Muscle layer of colon (tissue), 2 donors: ENCODE measurements at regions not wholly inside any gene's neighbourhood (a gene's known extent, or its start where the extent isn't known, plus 50 kb on each side); places are given as distances from the start of the nearest gene placed in this dataset.
"Not testable (repeated sequence)": the region's sequence is repeated elsewhere in the genome, so short reads cannot be mapped to it uniquely, and the experiment has no call there.

Experiments used
- H3K27ac ChIP-seq: one replicate; pipeline ENCODE4 v1.7.0; 2013; ENCODE audit warnings: low read depth, mild to moderate bottlenecking, low read length, moderate library complexity
- H3K27me3 ChIP-seq, 2 donors: one replicate each; pipeline ENCODE4 v1.7.0; 2013; ENCODE audit warnings: low read length in 2 of 2, mild to moderate bottlenecking in 2 of 2; ENCODE audit not compliant: insufficient read depth in 2 of 2, control insufficient read depth in 1 of 2
- H3K36me3 ChIP-seq: one replicate; pipeline ENCODE4 v1.7.0; 2013; ENCODE audit warnings: mild to moderate bottlenecking, low read length; ENCODE audit not compliant: insufficient read depth
- H3K4me1 ChIP-seq: one replicate; pipeline ENCODE4 v1.7.0; 2013; ENCODE audit warnings: mild to moderate bottlenecking, low read length; ENCODE audit not compliant: insufficient read depth
- H3K4me3 ChIP-seq, 2 donors: one replicate each; pipeline ENCODE4 v1.7.0; 2013; ENCODE audit warnings: low read length in 2 of 2, low read depth in 1 of 2, mild to moderate bottlenecking in 1 of 2, moderate library complexity in 1 of 2
- H3K9ac ChIP-seq: one replicate; pipeline ENCODE4 v1.7.0; 2013; ENCODE audit warnings: low read length
- H3K9me3 ChIP-seq: one replicate; pipeline ENCODE4 v1.7.0; 2013; ENCODE audit warnings: mild to moderate bottlenecking, low read length
- donor health status: abdominal sarcoma.
- donor health status: Adenocarcinoma of cecum.

DNA sequence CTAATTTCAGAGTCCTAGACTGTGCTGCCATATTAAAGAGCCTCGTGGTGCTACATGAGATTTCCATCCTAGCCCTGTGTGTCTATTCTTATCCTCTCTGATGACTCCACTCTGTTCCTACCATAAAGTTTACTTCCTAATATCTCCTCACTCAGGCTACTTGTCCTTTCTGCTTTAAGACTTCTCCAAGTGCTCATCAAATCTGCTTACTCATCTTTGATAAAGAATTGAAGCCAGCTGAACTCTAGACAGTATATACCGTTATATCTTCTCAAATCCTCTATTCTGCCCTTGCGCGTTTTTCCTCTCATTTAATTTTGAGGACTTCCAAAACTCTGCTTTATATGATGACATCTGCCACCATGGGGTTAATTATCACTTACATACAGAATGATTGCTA, 539.5 kb downstream of the HAPSTR1 start:
- Histone ChIP-seq H3K27me3 (no peaks in the 10 kb centered on the region), H3K9me3 (no peaks in the 10 kb centered on the region), H3K27ac (no peak overlapping the region), H3K4me1 (no peaks in the 10 kb centered on the region), H3K4me3 (no peak overlapping the region), H3K36me3 (no peaks in the 10 kb centered on the region), H3K9ac (no peak overlapping the region)

DNA sequence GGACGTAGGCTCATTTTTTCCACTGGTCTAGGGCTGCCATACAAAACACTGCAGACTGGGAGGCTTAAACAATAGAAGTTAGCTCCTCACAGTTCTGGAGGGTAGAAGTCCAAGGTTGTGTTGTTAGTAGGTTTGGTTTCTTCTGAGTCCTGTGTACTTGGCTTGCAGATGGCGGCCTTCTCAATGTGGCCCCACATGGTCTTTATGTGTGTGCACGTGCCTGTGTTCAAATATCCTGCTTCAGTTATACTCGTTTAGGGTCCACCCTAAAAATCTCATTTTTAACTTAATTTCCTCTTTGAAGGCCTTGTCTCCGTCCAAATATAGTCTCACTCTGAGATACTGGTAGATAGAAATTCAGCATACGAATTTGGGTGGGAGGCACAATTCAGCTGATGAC, 542.4 kb downstream of the HAPSTR1 start:
- H3K4me3 ChIP-seq: no peak overlapping the region
- H3K4me1 ChIP-seq: no peaks in the 10 kb centered on the region
- no peaks in the 10 kb centered on the region for H3K9me3 ChIP-seq
- no peak overlapping the region for H3K27ac ChIP-seq
- no peaks in the 10 kb centered on the region for H3K36me3 ChIP-seq
- H3K9ac ChIP-seq: no peak overlapping the region
- no peaks in the 10 kb centered on the region for H3K27me3 ChIP-seq

GRCh38 chr16:9635150-9635720, 543.8 kb downstream of the HAPSTR1 start:
- H3K9ac ChIP-seq: not testable (repeated sequence)

GRCh38 chr16:9644258-9644657, 538.0 kb downstream of the GRIN2A start:
- H3K9ac ChIP-seq: no peak overlapping the region
- H3K4me1 ChIP-seq: no peaks in the 10 kb centered on the region
- no peak overlapping the region for H3K4me3 ChIP-seq
- no peaks in the 10 kb centered on the region for H3K36me3 ChIP-seq
- no peaks in the 10 kb centered on the region for H3K9me3 ChIP-seq
- no peak overlapping the region for H3K27ac ChIP-seq
- no peaks in the 10 kb centered on the region for H3K27me3 ChIP-seq

More at GRCh38 chr16:9635150-9635720, 543.8 kb downstream of the HAPSTR1 start:
- H3K27ac ChIP-seq, H3K36me3 ChIP-seq, H3K4me3 ChIP-seq, H3K27me3 ChIP-seq, H3K9me3 ChIP-seq, H3K4me1 ChIP-seq: not testable (repeated sequence)

GRCh38 chr16:9645911-9646310, 536.3 kb downstream of the GRIN2A start:
- Histone ChIP-seq H3K27ac (no peak overlapping the region), H3K36me3 (no peaks in the 10 kb centered on the region), H3K9me3 (no peaks in the 10 kb centered on the region), H3K9ac (no peak overlapping the region), H3K4me1 (no peaks in the 10 kb centered on the region), H3K27me3 (no peaks in the 10 kb centered on the region), H3K4me3 (no peak overlapping the region)

GRCh38 chr16:9647981-9648701, 534.1 kb downstream of the GRIN2A start:
- Histone ChIP-seq H3K27ac (no peak overlapping the region), H3K36me3 (no peaks in the 10 kb centered on the region), H3K9me3 (no peaks in the 10 kb centered on the region), H3K4me1 (no peaks in the 10 kb centered on the region), H3K4me3 (no peak overlapping the region), H3K27me3 (no peaks in the 10 kb centered on the region), H3K9ac (no peak overlapping the region)

DNA sequence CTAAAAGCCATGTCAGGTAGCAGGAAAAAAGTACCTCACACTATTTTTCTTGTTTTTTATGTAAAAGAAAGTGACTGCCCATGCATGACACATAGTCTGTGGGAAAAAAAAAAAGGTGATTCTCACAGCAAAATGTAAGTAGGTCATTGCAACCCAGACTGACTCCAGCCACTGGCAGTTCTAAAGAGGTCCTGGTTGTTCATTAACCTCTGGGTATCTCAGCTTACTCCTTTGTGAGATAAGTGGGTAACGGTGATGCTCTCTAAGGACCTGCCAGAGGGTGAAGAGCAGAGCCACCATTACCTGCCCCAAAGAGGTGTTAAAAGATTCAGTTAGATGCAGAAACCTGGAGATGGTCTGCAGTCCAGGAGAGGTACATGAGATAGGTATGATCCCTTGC, 531.9 kb downstream of the GRIN2A start:
- Histone ChIP-seq H3K27ac (no peak overlapping the region), H3K4me3 (no peak overlapping the region), H3K9ac (no peak overlapping the region), H3K4me1 (no peaks in the 10 kb centered on the region), H3K27me3 (no peaks in the 10 kb centered on the region), H3K36me3 (no peaks in the 10 kb centered on the region), H3K9me3 (no peaks in the 10 kb centered on the region)

DNA sequence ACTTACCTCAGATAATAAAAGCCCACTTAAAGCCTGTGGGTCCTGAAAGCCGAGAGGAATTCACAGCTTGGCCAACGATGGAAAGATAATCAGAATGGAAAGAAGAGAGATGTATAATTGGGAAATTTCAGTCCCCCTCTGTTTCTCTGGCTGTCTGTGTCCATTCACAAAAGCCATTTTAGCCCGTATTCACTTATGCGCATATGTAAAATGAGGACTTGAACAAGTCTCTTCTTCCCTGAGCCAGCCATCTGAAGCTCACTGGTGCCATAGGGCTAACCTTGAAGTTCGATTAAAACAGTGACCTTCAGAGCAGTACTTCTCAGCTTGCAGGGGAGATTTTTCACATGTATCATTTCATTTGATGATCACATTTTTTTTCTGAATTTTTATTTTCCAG, 527.2 kb downstream of the GRIN2A start:
- H3K4me3 ChIP-seq: no peak overlapping the region
- no peak overlapping the region for H3K27ac ChIP-seq
- H3K9ac ChIP-seq: no peak overlapping the region
- no peaks in the 10 kb centered on the region for H3K4me1 ChIP-seq
- H3K27me3 ChIP-seq: peaks cover 0 to 4% of the 10 kb centered on the region in 2 donors
- H3K9me3 ChIP-seq: no peaks in the 10 kb centered on the region
- H3K36me3 ChIP-seq: no peaks in the 10 kb centered on the region

DNA sequence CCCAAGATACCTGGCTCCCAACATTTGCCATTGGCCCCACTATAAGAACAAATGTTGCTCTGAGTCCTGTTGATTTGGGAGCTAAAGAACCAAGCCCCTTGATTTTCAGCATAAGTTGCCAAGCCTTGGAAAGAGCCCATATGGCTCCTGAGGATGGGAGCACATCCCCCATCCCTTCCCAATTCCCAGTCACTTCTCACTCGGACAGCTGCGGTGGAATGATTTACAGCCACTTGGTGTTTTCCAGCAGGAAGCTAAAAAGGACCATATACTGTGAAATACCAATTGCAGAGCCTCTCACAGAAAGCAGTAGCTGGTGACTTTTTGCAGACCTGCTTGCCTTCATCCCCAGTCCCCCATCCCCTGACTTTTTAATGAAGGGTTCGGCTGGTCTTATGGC, 524.6 kb downstream of the GRIN2A start:
- H3K27me3 ChIP-seq: peaks cover 0 to 4% of the 10 kb centered on the region in 2 donors
- H3K4me3 ChIP-seq: no peak overlapping the region
- H3K9ac ChIP-seq: no peak overlapping the region

GRCh38 chr16:9658164-9658563, 524.1 kb downstream of the GRIN2A start:
- Histone ChIP-seq H3K36me3 (no peaks in the 10 kb centered on the region), H3K27me3 (peaks cover 0 to 4% of the 10 kb centered on the region in 2 donors), H3K27ac (no peak overlapping the region), H3K9me3 (no peaks in the 10 kb centered on the region), H3K9ac (no peak overlapping the region), H3K4me1 (no peaks in the 10 kb centered on the region), H3K4me3 (no peak overlapping the region)

More for the DNA sequence above, 524.6 kb downstream of the GRIN2A start:
- Histone ChIP-seq H3K9me3 (no peaks in the 10 kb centered on the region), H3K4me1 (no peaks in the 10 kb centered on the region), H3K36me3 (no peaks in the 10 kb centered on the region), H3K27ac (no peak overlapping the region)

- H3K27me3 ChIP-seq: peaks cover 0 to 4% of the 10 kb centered on the region in 2 donors
- H3K4me1 ChIP-seq: no peaks in the 10 kb centered on the region
- no peak overlapping the region for H3K4me3 ChIP-seq
- H3K9ac ChIP-seq: no peak overlapping the region
- no peaks in the 10 kb centered on the region for H3K9me3 ChIP-seq
- no peak overlapping the region for H3K27ac ChIP-seq
- no peaks in the 10 kb centered on the region for H3K36me3 ChIP-seq
These were observed 523.6 kb downstream of the GRIN2A start for GRCh38 chr16:9658586-9658985.

DNA sequence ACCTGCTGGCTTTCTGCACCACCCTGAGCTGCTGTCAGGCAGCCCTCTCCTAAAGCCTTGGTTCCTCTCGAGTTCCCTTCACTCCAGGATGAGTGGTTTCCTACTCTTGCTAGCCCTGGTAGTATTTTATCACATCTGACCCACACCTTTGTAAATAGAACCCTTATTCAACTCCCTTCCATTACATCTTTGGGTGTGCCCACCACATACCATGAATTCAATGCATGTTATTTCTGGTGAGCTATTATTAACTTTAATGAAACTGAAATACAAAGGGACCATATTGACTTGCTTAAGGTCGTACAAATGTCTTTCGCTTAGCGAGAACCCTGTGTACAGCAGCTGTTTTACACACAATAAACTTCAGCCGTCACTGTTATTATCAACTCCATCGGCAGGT, 521.3 kb downstream of the GRIN2A start:
- Histone ChIP-seq H3K9ac (no peak overlapping the region), H3K4me3 (no peak overlapping the region), H3K4me1 (no peaks in the 10 kb centered on the region), H3K36me3 (no peaks in the 10 kb centered on the region), H3K27me3 (peaks cover 0 to 4% of the 10 kb centered on the region in 2 donors), H3K27ac (no peak overlapping the region), H3K9me3 (no peaks in the 10 kb centered on the region)
